ENCODE measurements at regions not wholly inside any gene's neighbourhood (a gene's known extent, or its start where the extent isn't known, plus 50 kb on each side); places are given as distances from the start of the nearest gene placed in this dataset.

GRCh38 chr3:25133588-25133987 lies 294.5 kb upstream of the RARB start:
- Histone ChIP-seq H2AFZ (ENCODE audit: low read depth) (no peak overlapping the region), H3K4me1 (ENCODE audit: low read depth, poor library complexity, severe bottlenecking) (no peaks in the 10 kb centered on the region), H3K27me3 (ENCODE audit: insufficient read depth, low read depth) (no peaks in the 10 kb centered on the region), H3K27ac (no peak overlapping the region), H3K4me3 (IDR thresholded peaks at IDR 0.05; ENCODE audit: insufficient read depth, low read depth, low read length) (no peak overlapping the region), H4K20me1 (ENCODE audit: insufficient read depth) (no peaks in the 10 kb centered on the region), H3K9ac (no peak overlapping the region), H3K79me2 (ENCODE audit: insufficient read depth, low read depth) (no peaks in the 10 kb centered on the region), H3K36me3 (ENCODE audit: insufficient read depth) (no peaks in the 10 kb centered on the region), H3K4me2 (no peak overlapping the region)
- no peak for TF ChIP-seq CTCF (conservative IDR thresholded peaks at IDR 0.05; ENCODE audit: low read depth, low read length)

GRCh38 chr3:25137606-25138005 lies 290.5 kb upstream of the RARB start:
- no peak for TF ChIP-seq CTCF (conservative IDR thresholded peaks at IDR 0.05; ENCODE audit: low read depth, low read length)
- H3K4me1 ChIP-seq (ENCODE audit: low read depth, poor library complexity, severe bottlenecking), result no peaks in the 10 kb centered on the region
- H3K4me3 ChIP-seq (IDR thresholded peaks at IDR 0.05; ENCODE audit: insufficient read depth, low read depth, low read length), result no peak overlapping the region
- H2AFZ ChIP-seq (ENCODE audit: low read depth), result no peak overlapping the region
- no peaks in the 10 kb centered on the region for H4K20me1 ChIP-seq (ENCODE audit: insufficient read depth)
- no peak overlapping the region for H3K4me2 ChIP-seq
- no peaks in the 10 kb centered on the region for H3K36me3 ChIP-seq (ENCODE audit: insufficient read depth)
- H3K9ac ChIP-seq, result no peak overlapping the region
- no peak overlapping the region for H3K27ac ChIP-seq
- no peaks in the 10 kb centered on the region for H3K79me2 ChIP-seq (ENCODE audit: insufficient read depth, low read depth)
- no peaks in the 10 kb centered on the region for H3K27me3 ChIP-seq (ENCODE audit: insufficient read depth, low read depth)

GRCh38 chr3:25139267-25139666 lies 288.8 kb upstream of the RARB start:
- H3K79me2 ChIP-seq (ENCODE audit: insufficient read depth, low read depth), result no peaks in the 10 kb centered on the region
- H3K4me2 ChIP-seq, result no peak overlapping the region
- no peak overlapping the region for H2AFZ ChIP-seq (ENCODE audit: low read depth)
- H3K4me3 ChIP-seq (IDR thresholded peaks at IDR 0.05; ENCODE audit: insufficient read depth, low read depth, low read length), result no peak overlapping the region
- no peaks in the 10 kb centered on the region for H3K27me3 ChIP-seq (ENCODE audit: insufficient read depth, low read depth)
- no peak overlapping the region for H3K9ac ChIP-seq
- no peak for TF ChIP-seq CTCF (conservative IDR thresholded peaks at IDR 0.05; ENCODE audit: low read depth, low read length)
- H3K36me3 ChIP-seq (ENCODE audit: insufficient read depth), result no peaks in the 10 kb centered on the region
- H4K20me1 ChIP-seq (ENCODE audit: insufficient read depth), result no peaks in the 10 kb centered on the region
- H3K27ac ChIP-seq, result no peak overlapping the region
- no peaks in the 10 kb centered on the region for H3K4me1 ChIP-seq (ENCODE audit: low read depth, poor library complexity, severe bottlenecking)

- no peaks in the 10 kb centered on the region for H3K4me1 ChIP-seq (ENCODE audit: low read depth, poor library complexity, severe bottlenecking)
- H2AFZ ChIP-seq (ENCODE audit: low read depth), result no peak overlapping the region
- H4K20me1 ChIP-seq (ENCODE audit: insufficient read depth), result no peaks in the 10 kb centered on the region
- H3K36me3 ChIP-seq (ENCODE audit: insufficient read depth), result no peaks in the 10 kb centered on the region
- H3K9ac ChIP-seq, result no peak overlapping the region
- H3K79me2 ChIP-seq (ENCODE audit: insufficient read depth, low read depth), result no peaks in the 10 kb centered on the region
- no peak overlapping the region for H3K27ac ChIP-seq
- no peaks in the 10 kb centered on the region for H3K27me3 ChIP-seq (ENCODE audit: insufficient read depth, low read depth)
- no peak overlapping the region for H3K4me3 ChIP-seq (IDR thresholded peaks at IDR 0.05; ENCODE audit: insufficient read depth, low read depth, low read length)
- H3K4me2 ChIP-seq, result no peak overlapping the region
- TF ChIP-seq CTCF (conservative IDR thresholded peaks at IDR 0.05; ENCODE audit: low read depth, low read length), result no peak
Measured at GRCh38 chr3:25142609-25143355, 285.3 kb upstream of the RARB start.

All from KMS-11 (cell line).